Stomach (tissue), 4 donors: ENCODE measurements at regions not wholly inside any gene's neighbourhood (a gene's known extent, or its start where the extent isn't known, plus 50 kb on each side); places are given as distances from the start of the nearest gene placed in this dataset.

Experiments used
- POLR2A ChIP-seq, 4 donors: fragments of 450-650 bp; IDR thresholded peaks; one replicate each; pipeline ENCODE4 v1.6.1; 2016; ENCODE audit warnings: antibody characterized with exemption in 4 of 4, control low read depth in 2 of 4, mild to moderate bottlenecking in 1 of 4, moderate library complexity in 1 of 4
- TF ChIP-seq, protein P1 (sequence below), 7 experiments: fragments of 450-650 bp in 4 of 7; fragments of 200-600 bp in 3 of 7; sonication (generic) in 3 of 7; IDR thresholded peaks; one replicate each; pipeline ENCODE4 v1.5.1; 2016 to 2019; ENCODE audit warnings: antibody characterized with exemption in 7 of 7, control low read depth in 2 of 7, mild to moderate bottlenecking in 1 of 7

GRCh38 chr1:95408507-95409136 lies 174.6 kb downstream of the RWDD3 start:
- TF ChIP-seq POLR2A (IDR thresholded peaks at IDR 0.05), result no peak
- TF ChIP-seq, protein P1, sequence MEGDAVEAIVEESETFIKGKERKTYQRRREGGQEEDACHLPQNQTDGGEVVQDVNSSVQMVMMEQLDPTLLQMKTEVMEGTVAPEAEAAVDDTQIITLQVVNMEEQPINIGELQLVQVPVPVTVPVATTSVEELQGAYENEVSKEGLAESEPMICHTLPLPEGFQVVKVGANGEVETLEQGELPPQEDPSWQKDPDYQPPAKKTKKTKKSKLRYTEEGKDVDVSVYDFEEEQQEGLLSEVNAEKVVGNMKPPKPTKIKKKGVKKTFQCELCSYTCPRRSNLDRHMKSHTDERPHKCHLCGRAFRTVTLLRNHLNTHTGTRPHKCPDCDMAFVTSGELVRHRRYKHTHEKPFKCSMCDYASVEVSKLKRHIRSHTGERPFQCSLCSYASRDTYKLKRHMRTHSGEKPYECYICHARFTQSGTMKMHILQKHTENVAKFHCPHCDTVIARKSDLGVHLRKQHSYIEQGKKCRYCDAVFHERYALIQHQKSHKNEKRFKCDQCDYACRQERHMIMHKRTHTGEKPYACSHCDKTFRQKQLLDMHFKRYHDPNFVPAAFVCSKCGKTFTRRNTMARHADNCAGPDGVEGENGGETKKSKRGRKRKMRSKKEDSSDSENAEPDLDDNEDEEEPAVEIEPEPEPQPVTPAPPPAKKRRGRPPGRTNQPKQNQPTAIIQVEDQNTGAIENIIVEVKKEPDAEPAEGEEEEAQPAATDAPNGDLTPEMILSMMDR (IDR thresholded peaks at IDR 0.05), result no peak
